HCT116 (cell line): ENCODE measurements at regions not wholly inside any gene's neighbourhood (a gene's known extent, or its start where the extent isn't known, plus 50 kb on each side); places are given as distances from the start of the nearest gene placed in this dataset.

ENCODE experiments used
- ATAC-seq: fragments of 200-7000 bp; cut with Tn5 transposase; 2 replicates; pipeline ENCODE4 v1.9.1; 2020; ENCODE audit warnings: mild to moderate bottlenecking, moderate library complexity
- BruUV-seq: library from RNA; stranded (reverse); fragments of 400-500 nt; replicated peaks from 2 replicates; lab custom pipeline; 2021; lab: Mats Ljungman, UMichigan
- CTCF ChIA-PET: fragments of 300-600 bp; sonication (Branson Sonifier 250); formaldehyde crosslinking; loops from one replicate; lab custom pipeline; 2021; ENCODE audit warnings: antibody characterized with exemption; lab: Charles Lee
- POLR2A ChIA-PET: fragments of 300-600, 350-600 bp; sonication (Branson Sonifier 250); formaldehyde crosslinking; loops from one replicate; lab custom pipeline; 2021; ENCODE audit warnings: antibody characterized with exemption; lab: Charles Lee
- RAD21 ChIA-PET, 2 experiments: fragments of 300-600 bp; sonication (Branson Sonifier 250); formaldehyde crosslinking; loops; one replicate each; lab custom pipeline; 2023; ENCODE audit warnings: low total read pairs in 2 of 2; ENCODE audit not compliant: uncharacterized antibody in 2 of 2, unreplicated experiment in 2 of 2, low non-redundant PET in 1 of 2; lab: Charles Lee
- DNase-seq: peaks from one replicate; pipeline ENCODE4 v3.0.0-alpha.2; 2010; ENCODE audit warnings: low read depth, low spot score
- H2AFZ ChIP-seq: fragments of 200-600 bp; shearing (Covaris generic), sonication (generic); 2 replicates; pipeline ENCODE4 v1.6.1; 2017; ENCODE audit warnings: low read depth, mixed run types, mixed read lengths, antibody characterized with exemption, low read length; ENCODE audit not compliant: poor library complexity, severe bottlenecking
- H3K27ac ChIP-seq: 2 replicates; pipeline ENCODE4 v1.5.1; 2012; ENCODE audit warnings: low read depth, low read length
- H3K27me3 ChIP-seq: fragments of 200-600 bp; sonication (generic); 2 replicates; pipeline ENCODE4 v1.6.1; 2016; ENCODE audit warnings: mixed run types, low read length, mixed read lengths; ENCODE audit not compliant: insufficient read depth
- H3K36me3 ChIP-seq, 2 experiments: fragments of 200-500 bp in 1 of 2; fragments of 200-600 bp in 1 of 2; sonication (Bioruptor generic) in 1 of 2; sonication (generic) in 1 of 2; 2 replicates each; pipeline versions ENCODE4 v1.5.1 to v1.6.1; 2014 to 2016; ENCODE audit warnings: low read length in 2 of 2, inconsistent platforms in 1 of 2, mixed read lengths in 1 of 2, mixed run types in 1 of 2; ENCODE audit not compliant: insufficient read depth in 2 of 2, control insufficient read depth in 1 of 2
- H3K4me1 ChIP-seq, 2 experiments: fragments of 200-600 bp in 1 of 2; sonication (generic) in 1 of 2; 2 replicates each; pipeline versions ENCODE4 v1.5.1 to v1.6.1; 2012 to 2017; ENCODE audit warnings: low read length in 2 of 2, inconsistent platforms in 1 of 2, mild to moderate bottlenecking in 1 of 2, mixed read lengths in 1 of 2, mixed run types in 1 of 2, moderate library complexity in 1 of 2; ENCODE audit not compliant: insufficient read depth in 2 of 2, control insufficient read depth in 1 of 2
- H3K4me2 ChIP-seq: fragments of 200-600 bp; sonication (generic); 2 replicates; pipeline ENCODE4 v1.6.1; 2017; ENCODE audit warnings: mixed run types, low read length, mixed read lengths
- H3K4me3 ChIP-seq, 2 experiments: fragments of 200-600 bp in 1 of 2; sonication (generic) in 1 of 2; replicated peaks in 1 of 2; 2 replicates each; pipeline ENCODE4 v1.5.1; 2011 to 2016; ENCODE audit warnings: low read length in 2 of 2, control low read depth in 1 of 2, low read depth in 1 of 2, mild to moderate bottlenecking in 1 of 2, mixed read lengths in 1 of 2, mixed run types in 1 of 2
- H3K79me2 ChIP-seq: fragments of 200-600 bp; sonication (generic); 2 replicates; pipeline ENCODE4 v1.6.1; 2017; ENCODE audit warnings: mild to moderate bottlenecking, mixed run types, low read length, moderate library complexity, mixed read lengths; ENCODE audit not compliant: insufficient read depth
- H3K9ac ChIP-seq: fragments of 200-600 bp; sonication (generic); 2 replicates; pipeline ENCODE4 v1.6.1; 2016; ENCODE audit warnings: low read length, mixed read lengths
- H3K9me2 ChIP-seq: fragments of 200-600 bp; sonication (generic), shearing (Covaris generic); 2 replicates; pipeline ENCODE4 v1.6.1; 2017; ENCODE audit warnings: mixed run types, mild to moderate bottlenecking, moderate library complexity; ENCODE audit not compliant: insufficient read depth
- H3K9me3 ChIP-seq, 2 experiments: fragments of 200-500 bp in 1 of 2; fragments of 200-600 bp in 1 of 2; sonication (Bioruptor generic) in 1 of 2; sonication (generic) in 1 of 2; 2 replicates each; pipeline ENCODE4 v1.6.1; 2014 to 2017; ENCODE audit warnings: low read length in 2 of 2, mixed read lengths in 2 of 2, inconsistent platforms in 1 of 2, low read depth in 1 of 2, mild to moderate bottlenecking in 1 of 2, mixed run types in 1 of 2, moderate library complexity in 1 of 2; ENCODE audit not compliant: control insufficient read depth in 1 of 2, insufficient read depth in 1 of 2
- H4K20me1 ChIP-seq: fragments of 200-600 bp; sonication (generic), shearing (Covaris generic); 2 replicates; pipeline ENCODE4 v1.6.1; 2017; ENCODE audit warnings: mixed run types, mild to moderate bottlenecking, moderate library complexity; ENCODE audit not compliant: insufficient read depth
- CBX3 ChIP-seq: IDR thresholded peaks from 2 replicates; pipeline ENCODE4 v1.6.1; 2012; ENCODE audit warnings: low read depth
- ELF1 ChIP-seq: IDR thresholded peaks from 2 replicates; pipeline ENCODE4 v1.6.1; 2012; ENCODE audit warnings: low read depth, borderline replicate concordance
- SP1 ChIP-seq: IDR thresholded peaks from 2 replicates; pipeline ENCODE4 v1.6.1; 2012; ENCODE audit warnings: low read depth
- TCF7L2 ChIP-seq: IDR thresholded peaks from 2 replicates; pipeline ENCODE4 v1.7.0; 2011; ENCODE audit warnings: borderline replicate concordance, inconsistent platforms; ENCODE audit not compliant: insufficient read depth, insufficient read length; ENCODE audit errors: extremely low read depth
- ZBTB33 ChIP-seq: IDR thresholded peaks from 2 replicates; pipeline ENCODE4 v1.6.1; 2011; ENCODE audit warnings: mild to moderate bottlenecking, low read length, moderate library complexity; ENCODE audit not compliant: insufficient replicate concordance; ENCODE audit errors: extremely low read depth
- ZNF274 ChIP-seq: fragments of 200-500 bp; sonication (Bioruptor generic); IDR thresholded peaks from 2 replicates; pipeline ENCODE4 v1.6.1; 2014; ENCODE audit warnings: mild to moderate bottlenecking, low read depth, low read length, inconsistent platforms
- intact Hi-C: fragments of 100-400 bp; cut with micrococcal nuclease; formaldehyde crosslinking; loops from 2 replicates; pipeline ENCODE4 v1.10.0; 2022
- TF ChIP-seq, protein P1 (sequence below): IDR thresholded peaks from 2 replicates; pipeline ENCODE4 v1.6.1; 2012
- TF ChIP-seq, protein P2 (sequence below), 3 experiments: fragments of 200-600 bp in 1 of 3; sonication (generic) in 1 of 3; IDR thresholded peaks in 2 of 3; conservative IDR thresholded peaks in 1 of 3; 2 replicates each; pipeline ENCODE4 v1.5.1; 2012 to 2017; ENCODE audit warnings: low read depth in 2 of 3, low read length in 2 of 3, antibody characterized with exemption in 1 of 3, borderline replicate concordance in 1 of 3, control low read depth in 1 of 3, mild to moderate bottlenecking in 1 of 3, mixed read lengths in 1 of 3, mixed run types in 1 of 3, moderate library complexity in 1 of 3; ENCODE audit not compliant: insufficient read depth in 1 of 3

GRCh38 chr7:115269486-115269885 is 347.6 kb downstream of the MDFIC start (continued):
- TF ChIP-seq, protein P1, sequence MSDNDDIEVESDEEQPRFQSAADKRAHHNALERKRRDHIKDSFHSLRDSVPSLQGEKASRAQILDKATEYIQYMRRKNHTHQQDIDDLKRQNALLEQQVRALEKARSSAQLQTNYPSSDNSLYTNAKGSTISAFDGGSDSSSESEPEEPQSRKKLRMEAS: no peak

- Histone ChIP-seq H3K27ac (no peak overlapping the region), H3K9me2 (no peaks in the 10 kb centered on the region; the same call in 1 of the 2 replicates), H3K36me3 (no peaks in the 10 kb centered on the region), H3K9me3 (no peaks in the 10 kb centered on the region), H3K79me2 (no peaks in the 10 kb centered on the region), H3K4me2 (no peak overlapping the region), H2AFZ (no peak overlapping the region), H4K20me1 (no peaks in the 10 kb centered on the region), H3K4me1 (no peaks in the 10 kb centered on the region), H3K27me3 (no peaks in the 10 kb centered on the region), H3K9ac (no peak overlapping the region), H3K4me3 (no peak overlapping the region)
- ATAC-seq (no peak), DNase-seq (no peak)
- TF ChIP-seq ELF1 (no peak), SP1 (no peak), ZNF274 (no peak), CBX3 (no peak), TCF7L2 (no peak), ZBTB33 (no peak)
- TF ChIP-seq, protein P2, sequence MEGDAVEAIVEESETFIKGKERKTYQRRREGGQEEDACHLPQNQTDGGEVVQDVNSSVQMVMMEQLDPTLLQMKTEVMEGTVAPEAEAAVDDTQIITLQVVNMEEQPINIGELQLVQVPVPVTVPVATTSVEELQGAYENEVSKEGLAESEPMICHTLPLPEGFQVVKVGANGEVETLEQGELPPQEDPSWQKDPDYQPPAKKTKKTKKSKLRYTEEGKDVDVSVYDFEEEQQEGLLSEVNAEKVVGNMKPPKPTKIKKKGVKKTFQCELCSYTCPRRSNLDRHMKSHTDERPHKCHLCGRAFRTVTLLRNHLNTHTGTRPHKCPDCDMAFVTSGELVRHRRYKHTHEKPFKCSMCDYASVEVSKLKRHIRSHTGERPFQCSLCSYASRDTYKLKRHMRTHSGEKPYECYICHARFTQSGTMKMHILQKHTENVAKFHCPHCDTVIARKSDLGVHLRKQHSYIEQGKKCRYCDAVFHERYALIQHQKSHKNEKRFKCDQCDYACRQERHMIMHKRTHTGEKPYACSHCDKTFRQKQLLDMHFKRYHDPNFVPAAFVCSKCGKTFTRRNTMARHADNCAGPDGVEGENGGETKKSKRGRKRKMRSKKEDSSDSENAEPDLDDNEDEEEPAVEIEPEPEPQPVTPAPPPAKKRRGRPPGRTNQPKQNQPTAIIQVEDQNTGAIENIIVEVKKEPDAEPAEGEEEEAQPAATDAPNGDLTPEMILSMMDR (IDR thresholded peaks at IDR 0.05 in 2 of 3, conservative IDR thresholded peaks at IDR 0.05 in 1 of 3; ENCODE audit: borderline replicate concordance in 1 of 3, insufficient read depth in 1 of 3, low read depth in 2 of 3, low read length in 2 of 3): no peak
- BruUV-seq: no TSS peak
- ChIA-PET CTCF (no interaction called here), POLR2A (no interaction called here), RAD21 (no interaction called here)
- intact Hi-C loops: no loop called here
These were observed 345.6 kb downstream of the MDFIC start for GRCh38 chr7:115267503-115267902.
